KMS-11 (cell line): ENCODE measurements at regions not wholly inside any gene's neighbourhood (a gene's known extent, or its start where the extent isn't known, plus 50 kb on each side); places are given as distances from the start of the nearest gene placed in this dataset.
"Not testable (repeated sequence)": the region's sequence is repeated elsewhere in the genome, so short reads cannot be mapped to it uniquely, and the experiment has no call there.

Source experiments
- H2AFZ ChIP-seq: fragments of 200-600 bp; sonication (generic); 2 replicates; pipeline ENCODE4 v1.6.1; 2016; ENCODE audit warnings: antibody characterized with exemption, mixed run types, low read depth
- H3K27ac ChIP-seq: fragments of 200-600 bp; sonication (generic); 2 replicates; pipeline ENCODE4 v1.6.1; 2016; ENCODE audit warnings: mild to moderate bottlenecking, mixed run types
- H3K27me3 ChIP-seq: fragments of 200-600 bp; sonication (generic); 2 replicates; pipeline ENCODE4 v1.6.1; 2017; ENCODE audit warnings: mild to moderate bottlenecking, low read depth, mixed run types, moderate library complexity; ENCODE audit not compliant: insufficient read depth
- H3K36me3 ChIP-seq: fragments of 200-600 bp; sonication (generic); 2 replicates; pipeline ENCODE4 v1.6.1; 2017; ENCODE audit warnings: mild to moderate bottlenecking, mixed run types; ENCODE audit not compliant: insufficient read depth
- H3K4me1 ChIP-seq: fragments of 200-600 bp; sonication (generic); 2 replicates; pipeline ENCODE4 v1.6.1; 2016; ENCODE audit warnings: mild to moderate bottlenecking, low read depth, mixed run types; ENCODE audit not compliant: poor library complexity, severe bottlenecking
- H3K4me2 ChIP-seq: fragments of 200-600 bp; sonication (generic); 2 replicates; pipeline ENCODE4 v1.7.0; 2016; ENCODE audit warnings: mild to moderate bottlenecking, mixed run types
- H3K4me3 ChIP-seq: fragments of 200-600 bp; sonication (generic); IDR thresholded peaks from 2 replicates; pipeline ENCODE4 v1.6.1; 2017; ENCODE audit warnings: low read depth, low read length, mixed read lengths; ENCODE audit not compliant: insufficient read depth
- H3K79me2 ChIP-seq: fragments of 200-600 bp; sonication (generic); 2 replicates; pipeline ENCODE4 v1.6.1; 2016; ENCODE audit warnings: low read depth, mixed run types; ENCODE audit not compliant: insufficient read depth
- H3K9ac ChIP-seq: fragments of 200-600 bp; sonication (generic); 2 replicates; pipeline ENCODE4 v1.6.1; 2016; ENCODE audit warnings: mild to moderate bottlenecking, mixed run types
- H4K20me1 ChIP-seq: fragments of 200-600 bp; sonication (generic); 2 replicates; pipeline ENCODE4 v1.6.1; 2016; ENCODE audit warnings: mild to moderate bottlenecking, mixed run types; ENCODE audit not compliant: insufficient read depth
- TF ChIP-seq, protein P1 (sequence below): fragments of 200-600 bp; sonication (generic); conservative IDR thresholded peaks from 2 replicates; pipeline ENCODE4 v1.6.1; 2017; ENCODE audit warnings: low read depth, mild to moderate bottlenecking, antibody characterized with exemption, low read length, moderate library complexity, mixed read lengths

DNA sequence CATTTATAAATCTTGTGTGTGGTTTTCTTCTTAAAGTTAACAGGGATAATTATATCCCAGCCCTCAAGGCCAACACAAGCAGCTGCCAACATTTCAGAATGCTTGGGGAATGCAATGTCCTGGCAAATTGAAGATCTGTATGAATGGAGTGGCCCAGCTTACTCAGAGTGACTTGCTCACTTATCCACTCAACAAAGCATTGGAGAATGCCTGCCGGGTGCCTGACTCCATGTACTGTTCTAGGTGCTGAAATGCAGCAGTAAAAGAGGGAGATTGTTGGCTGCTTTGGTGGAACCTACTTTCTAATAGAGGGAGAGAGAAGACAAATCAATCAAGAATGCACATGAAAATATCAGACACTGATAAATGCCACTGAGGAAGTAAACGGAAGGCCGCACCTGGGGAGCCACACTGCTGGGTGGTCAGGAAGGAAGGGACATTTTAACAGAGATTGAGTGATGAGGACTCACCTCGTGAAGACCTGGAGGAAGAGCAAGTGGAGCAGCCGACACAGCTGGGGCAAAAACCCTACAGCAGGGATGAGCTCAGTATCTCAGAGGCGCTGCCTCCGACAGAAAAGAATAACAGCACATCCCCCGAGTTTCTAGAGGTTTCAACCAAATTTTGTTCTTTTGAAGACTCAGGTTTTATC lies 61.2 kb upstream of the VASH1 start:
- Histone ChIP-seq H3K4me1 (no peaks in the 10 kb centered on the region), H3K79me2 (no peaks in the 10 kb centered on the region), H4K20me1 (no peaks in the 10 kb centered on the region), H2AFZ (no peak overlapping the region), H3K4me2 (no peak overlapping the region), H3K27ac (no peak overlapping the region), H3K4me3 (no peak overlapping the region), H3K27me3 (no peaks in the 10 kb centered on the region), H3K9ac (no peak overlapping the region), H3K36me3 (no peaks in the 10 kb centered on the region)
- TF ChIP-seq, protein P1, sequence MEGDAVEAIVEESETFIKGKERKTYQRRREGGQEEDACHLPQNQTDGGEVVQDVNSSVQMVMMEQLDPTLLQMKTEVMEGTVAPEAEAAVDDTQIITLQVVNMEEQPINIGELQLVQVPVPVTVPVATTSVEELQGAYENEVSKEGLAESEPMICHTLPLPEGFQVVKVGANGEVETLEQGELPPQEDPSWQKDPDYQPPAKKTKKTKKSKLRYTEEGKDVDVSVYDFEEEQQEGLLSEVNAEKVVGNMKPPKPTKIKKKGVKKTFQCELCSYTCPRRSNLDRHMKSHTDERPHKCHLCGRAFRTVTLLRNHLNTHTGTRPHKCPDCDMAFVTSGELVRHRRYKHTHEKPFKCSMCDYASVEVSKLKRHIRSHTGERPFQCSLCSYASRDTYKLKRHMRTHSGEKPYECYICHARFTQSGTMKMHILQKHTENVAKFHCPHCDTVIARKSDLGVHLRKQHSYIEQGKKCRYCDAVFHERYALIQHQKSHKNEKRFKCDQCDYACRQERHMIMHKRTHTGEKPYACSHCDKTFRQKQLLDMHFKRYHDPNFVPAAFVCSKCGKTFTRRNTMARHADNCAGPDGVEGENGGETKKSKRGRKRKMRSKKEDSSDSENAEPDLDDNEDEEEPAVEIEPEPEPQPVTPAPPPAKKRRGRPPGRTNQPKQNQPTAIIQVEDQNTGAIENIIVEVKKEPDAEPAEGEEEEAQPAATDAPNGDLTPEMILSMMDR, result no peak

DNA sequence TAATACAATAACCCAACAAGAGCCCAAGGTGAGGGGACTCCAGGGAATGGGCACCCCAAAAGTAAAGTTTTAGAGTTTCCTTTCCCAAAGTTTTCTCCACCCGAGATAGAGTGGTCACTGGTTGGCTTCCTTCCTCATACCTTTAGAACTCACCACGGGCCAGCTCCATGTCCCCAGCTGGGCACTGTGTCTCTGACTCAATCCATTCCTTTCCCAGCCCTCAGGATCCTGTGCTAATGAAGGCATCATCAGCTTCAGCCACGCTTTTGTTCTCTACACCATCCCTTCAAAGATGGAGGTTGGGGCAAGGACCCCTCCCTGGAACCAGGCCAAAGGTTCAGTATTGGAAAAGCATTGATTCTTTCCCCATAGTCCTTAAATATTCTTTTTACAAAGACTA lies 59.8 kb upstream of the VASH1 start:
- no peaks in the 10 kb centered on the region for H3K4me1 ChIP-seq

DNA sequence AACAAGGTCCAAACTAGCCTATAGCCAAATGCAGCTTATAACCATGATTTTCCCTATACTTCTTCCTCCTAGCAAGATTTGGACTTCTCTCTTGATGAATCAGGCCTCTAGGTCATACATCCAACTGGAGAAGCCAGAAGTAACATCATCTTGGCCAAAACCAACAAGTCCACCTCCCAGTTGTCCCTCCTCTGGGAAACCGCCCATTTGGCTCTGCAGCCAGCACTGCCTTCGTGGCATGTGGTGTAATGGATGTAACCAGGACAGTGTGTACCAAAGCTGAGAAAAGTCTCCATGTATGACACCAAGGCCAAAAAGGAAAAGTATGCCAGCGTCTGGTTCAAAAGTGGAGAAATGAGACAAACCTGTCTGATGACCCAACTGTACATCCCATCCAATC lies 59.3 kb upstream of the VASH1 start:
- Histone ChIP-seq H3K36me3 (no peaks in the 10 kb centered on the region), H3K9ac (no peak overlapping the region), H3K27ac (no peak overlapping the region), H2AFZ (no peak overlapping the region), H3K4me1 (no peaks in the 10 kb centered on the region), H3K4me2 (no peak overlapping the region), H3K27me3 (no peaks in the 10 kb centered on the region), H3K79me2 (no peaks in the 10 kb centered on the region), H4K20me1 (no peaks in the 10 kb centered on the region), H3K4me3 (no peak overlapping the region)
- TF ChIP-seq, protein P1, result no peak

More for the DNA sequence above, 59.8 kb upstream of the VASH1 start:
- Histone ChIP-seq H3K4me3 (no peak overlapping the region), H3K79me2 (no peaks in the 10 kb centered on the region), H3K27ac (no peak overlapping the region), H3K27me3 (no peaks in the 10 kb centered on the region), H3K9ac (no peak overlapping the region), H4K20me1 (no peaks in the 10 kb centered on the region), H3K4me2 (no peak overlapping the region), H2AFZ (no peak overlapping the region), H3K36me3 (no peaks in the 10 kb centered on the region)
- TF ChIP-seq, protein P1, result no peak

DNA sequence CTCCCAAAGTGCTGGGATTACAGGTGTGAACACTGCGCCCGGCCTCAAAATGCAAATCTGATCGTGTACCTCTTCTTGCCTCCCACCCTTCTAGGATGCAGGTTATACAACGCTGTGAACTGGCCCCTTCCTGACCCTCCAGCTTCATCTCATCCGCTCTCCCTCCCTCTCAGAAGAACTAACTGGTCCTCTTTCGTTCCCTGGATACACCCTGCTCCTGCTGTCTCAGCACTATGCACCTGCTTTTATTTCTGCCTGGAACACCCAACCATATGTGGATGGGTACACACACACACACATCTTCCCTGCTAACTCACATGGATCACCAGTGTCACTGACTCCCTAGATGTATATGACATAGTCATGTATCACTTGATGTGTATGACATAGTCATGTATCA lies 56.1 kb upstream of the VASH1 start:
- H2AFZ ChIP-seq, result no peak overlapping the region
- H3K79me2 ChIP-seq, result no peaks in the 10 kb centered on the region
- H3K27me3 ChIP-seq, result no peaks in the 10 kb centered on the region
- TF ChIP-seq, protein P1, result no peak
- no peak overlapping the region for H3K4me3 ChIP-seq
- H3K9ac ChIP-seq, result no peak overlapping the region
- H3K4me1 ChIP-seq, result no peaks in the 10 kb centered on the region
- H3K27ac ChIP-seq, result no peak overlapping the region
- H4K20me1 ChIP-seq, result no peaks in the 10 kb centered on the region
- no peaks in the 10 kb centered on the region for H3K36me3 ChIP-seq
- H3K4me2 ChIP-seq, result no peak overlapping the region

DNA sequence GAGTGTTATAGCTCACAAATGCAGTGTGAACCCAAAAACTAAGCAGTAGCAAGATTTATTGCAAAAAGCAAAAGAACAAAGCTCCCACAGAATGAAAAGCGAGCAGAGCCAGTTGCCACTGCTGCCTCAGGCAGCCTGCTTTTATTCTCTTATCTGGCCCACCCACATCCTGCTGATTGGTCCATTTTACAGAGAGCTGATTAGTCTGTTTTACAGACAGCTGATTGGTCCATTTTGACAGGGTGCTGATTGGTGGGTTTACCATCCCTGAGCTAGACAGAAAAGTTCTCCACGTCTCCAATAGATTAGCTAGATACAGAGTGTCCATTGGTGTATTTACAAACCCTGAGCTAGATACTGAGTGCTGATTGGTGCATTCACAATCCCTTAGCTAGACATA lies 55.1 kb upstream of the VASH1 start:
- not testable (repeated sequence) for H3K4me1 ChIP-seq, H4K20me1 ChIP-seq, H3K9ac ChIP-seq, H3K4me2 ChIP-seq, H3K27ac ChIP-seq, H3K79me2 ChIP-seq, H3K4me3 ChIP-seq, H3K27me3 ChIP-seq, H2AFZ ChIP-seq, H3K36me3 ChIP-seq
